ENCODE measurements at regions not wholly inside any gene's neighbourhood (a gene's known extent, or its start where the extent isn't known, plus 50 kb on each side); places are given as distances from the start of the nearest gene placed in this dataset.

DNA sequence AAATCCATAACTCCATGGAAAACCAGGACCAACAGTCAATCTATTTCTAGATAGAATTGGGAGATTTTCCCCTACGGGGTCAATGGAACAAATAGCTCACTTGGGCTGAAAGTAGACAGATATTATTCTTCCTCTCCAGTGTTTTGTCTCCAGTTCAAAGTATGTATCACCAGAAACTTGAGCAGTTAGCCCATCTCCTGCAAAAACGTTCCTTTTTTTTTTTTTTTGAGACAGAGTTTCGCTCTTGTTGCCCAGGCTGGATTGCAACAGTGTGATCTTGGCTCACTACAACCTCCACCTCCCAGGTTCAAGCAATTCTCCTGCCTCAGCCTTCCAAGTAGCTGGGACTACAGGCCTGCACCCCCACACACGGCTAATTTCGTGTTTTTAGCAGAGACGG, 390.0 kb upstream of the AUTS2 start:
- H2AFZ ChIP-seq (ENCODE audit: low read depth, low read length) = no peak overlapping the region
- FAIRE-seq = no peak

DNA sequence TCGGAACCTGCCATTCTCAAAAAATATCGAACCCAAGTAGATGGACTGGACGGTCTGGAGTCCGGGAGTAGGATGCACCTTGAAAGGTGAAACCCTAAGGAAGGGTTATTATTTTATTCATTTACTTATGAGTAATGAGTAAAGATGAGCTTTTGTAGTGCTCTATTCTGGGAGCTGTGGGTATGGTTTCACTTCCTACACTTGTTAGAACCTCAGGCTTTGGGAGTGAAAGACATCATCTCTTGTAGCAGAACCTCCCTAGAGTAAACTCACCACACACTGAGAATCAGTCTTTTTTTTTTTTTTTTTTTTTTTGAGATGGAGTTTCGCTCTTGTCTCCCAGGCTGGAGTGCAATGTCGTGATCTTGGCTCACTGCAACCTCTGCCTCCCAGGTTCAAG, 389.4 kb upstream of the AUTS2 start:
- Histone ChIP-seq H3K9ac (ENCODE audit: low read length) (no peak overlapping the region), H3K36me3 (ENCODE audit: insufficient read depth, low read length) (no peaks in the 10 kb centered on the region), H3K9me3 (ENCODE audit: insufficient read depth, low read depth, low read length) (no peaks in the 10 kb centered on the region), H3K27me3 (ENCODE audit: insufficient read depth, low read length) (no peaks in the 10 kb centered on the region), H4K20me1 (ENCODE audit: insufficient read depth, low read length) (no peaks in the 10 kb centered on the region), H2AFZ (ENCODE audit: low read depth, low read length) (no peak overlapping the region), H3K27ac (ENCODE audit: low read depth, low read length) (no peak overlapping the region), H3K4me2 (ENCODE audit: low read length) (no peak overlapping the region), H3K4me1 (ENCODE audit: insufficient read depth, low read length) (peaks cover 10% of the 10 kb centered on the region), H3K4me3 (ENCODE audit: insufficient read depth, low read depth, low read length) (no peak overlapping the region), H3K79me2 (ENCODE audit: insufficient read depth, low read length) (no peaks in the 10 kb centered on the region)
- Mint-ChIP-seq H3K27me3 (ENCODE audit: low read depth, unreplicated experiment) (no peaks in the 10 kb centered on the region), H3K27ac (ENCODE audit: unreplicated experiment) (no peak overlapping the region), H3K9me3 (ENCODE audit: unreplicated experiment) (peaks cover 13% of the 10 kb centered on the region), H3K4me1 (ENCODE audit: low read depth, unreplicated experiment) (no peaks in the 10 kb centered on the region), H3K36me3 (ENCODE audit: low read depth, unreplicated experiment) (no peaks in the 10 kb centered on the region), H3K4me3 (ENCODE audit: unreplicated experiment) (no peak overlapping the region)
- TF ChIP-seq, protein P1, sequence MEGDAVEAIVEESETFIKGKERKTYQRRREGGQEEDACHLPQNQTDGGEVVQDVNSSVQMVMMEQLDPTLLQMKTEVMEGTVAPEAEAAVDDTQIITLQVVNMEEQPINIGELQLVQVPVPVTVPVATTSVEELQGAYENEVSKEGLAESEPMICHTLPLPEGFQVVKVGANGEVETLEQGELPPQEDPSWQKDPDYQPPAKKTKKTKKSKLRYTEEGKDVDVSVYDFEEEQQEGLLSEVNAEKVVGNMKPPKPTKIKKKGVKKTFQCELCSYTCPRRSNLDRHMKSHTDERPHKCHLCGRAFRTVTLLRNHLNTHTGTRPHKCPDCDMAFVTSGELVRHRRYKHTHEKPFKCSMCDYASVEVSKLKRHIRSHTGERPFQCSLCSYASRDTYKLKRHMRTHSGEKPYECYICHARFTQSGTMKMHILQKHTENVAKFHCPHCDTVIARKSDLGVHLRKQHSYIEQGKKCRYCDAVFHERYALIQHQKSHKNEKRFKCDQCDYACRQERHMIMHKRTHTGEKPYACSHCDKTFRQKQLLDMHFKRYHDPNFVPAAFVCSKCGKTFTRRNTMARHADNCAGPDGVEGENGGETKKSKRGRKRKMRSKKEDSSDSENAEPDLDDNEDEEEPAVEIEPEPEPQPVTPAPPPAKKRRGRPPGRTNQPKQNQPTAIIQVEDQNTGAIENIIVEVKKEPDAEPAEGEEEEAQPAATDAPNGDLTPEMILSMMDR (IDR thresholded peaks at IDR 0.05; ENCODE audit: insufficient read depth, low read depth, low read length) = no peak
- TF ChIP-seq EZH2 (IDR thresholded peaks at IDR 0.05; ENCODE audit: insufficient read depth, low read length) = no peak
- DNase-seq (ENCODE audit: low read depth) (no peak), FAIRE-seq (no peak)

More for the DNA sequence above, 390.0 kb upstream of the AUTS2 start:
- peaks cover 12% of the 10 kb centered on the region for H3K9me3 Mint-ChIP-seq (ENCODE audit: unreplicated experiment)
- no peaks in the 10 kb centered on the region for H3K9me3 ChIP-seq (ENCODE audit: insufficient read depth, low read depth, low read length)
- no peaks in the 10 kb centered on the region for H3K36me3 ChIP-seq (ENCODE audit: insufficient read depth, low read length)
- no peaks in the 10 kb centered on the region for H3K27me3 ChIP-seq (ENCODE audit: insufficient read depth, low read length)
- no peaks in the 10 kb centered on the region for H3K4me1 Mint-ChIP-seq (ENCODE audit: low read depth, unreplicated experiment)
- no peak for DNase-seq (ENCODE audit: low read depth)
- no peaks in the 10 kb centered on the region for H3K79me2 ChIP-seq (ENCODE audit: insufficient read depth, low read length)
- no peaks in the 10 kb centered on the region for H3K27me3 Mint-ChIP-seq (ENCODE audit: low read depth, unreplicated experiment)
- no peaks in the 10 kb centered on the region for H3K36me3 Mint-ChIP-seq (ENCODE audit: low read depth, unreplicated experiment)
- no peaks in the 10 kb centered on the region for H4K20me1 ChIP-seq (ENCODE audit: insufficient read depth, low read length)
- no peak overlapping the region for H3K4me3 ChIP-seq (ENCODE audit: insufficient read depth, low read depth, low read length)
- TF ChIP-seq, protein P1 (IDR thresholded peaks at IDR 0.05; ENCODE audit: insufficient read depth, low read depth, low read length) = no peak
- no peak for TF ChIP-seq EZH2 (IDR thresholded peaks at IDR 0.05; ENCODE audit: insufficient read depth, low read length)
- H3K27ac ChIP-seq (ENCODE audit: low read depth, low read length) = no peak overlapping the region
- peaks cover 10% of the 10 kb centered on the region for H3K4me1 ChIP-seq (ENCODE audit: insufficient read depth, low read length)
- no peak overlapping the region for H3K4me3 Mint-ChIP-seq (ENCODE audit: unreplicated experiment)
- H3K4me2 ChIP-seq (ENCODE audit: low read length) = no peak overlapping the region
- no peak overlapping the region for H3K9ac ChIP-seq (ENCODE audit: low read length)
- H3K27ac Mint-ChIP-seq (ENCODE audit: unreplicated experiment) = no peak overlapping the region

DNA sequence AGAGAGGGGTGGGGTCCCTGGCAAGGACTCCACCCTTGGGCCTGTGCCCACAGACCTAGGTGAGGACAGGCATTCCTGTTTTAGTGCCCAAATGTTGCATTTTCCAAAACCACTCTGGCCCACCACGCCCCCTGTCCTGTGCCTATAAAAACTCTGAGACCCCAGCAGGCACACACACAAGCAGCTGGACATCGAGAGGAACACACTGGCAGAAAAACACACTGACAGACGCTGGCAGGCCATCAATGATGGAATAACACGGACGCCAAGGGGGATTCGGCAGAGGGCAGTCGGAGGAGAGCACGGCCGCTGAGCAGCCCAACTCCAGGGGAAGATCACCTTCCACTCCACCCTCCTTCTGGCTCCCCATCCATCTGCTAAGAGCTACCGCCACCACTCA, 386.9 kb upstream of the AUTS2 start:
- Histone ChIP-seq H3K4me1 (ENCODE audit: insufficient read depth, low read length) (no peaks in the 10 kb centered on the region), H3K4me2 (ENCODE audit: low read length) (no peak overlapping the region)

More for the DNA sequence above, 386.9 kb upstream of the AUTS2 start:
- TF ChIP-seq, protein P1 (IDR thresholded peaks at IDR 0.05; ENCODE audit: insufficient read depth, low read depth, low read length) = no peak
- no peak for TF ChIP-seq EZH2 (IDR thresholded peaks at IDR 0.05; ENCODE audit: insufficient read depth, low read length)
- Mint-ChIP-seq H3K4me3 (ENCODE audit: unreplicated experiment) (no peak overlapping the region), H3K27me3 (ENCODE audit: low read depth, unreplicated experiment) (no peaks in the 10 kb centered on the region), H3K27ac (ENCODE audit: unreplicated experiment) (no peak overlapping the region), H3K36me3 (ENCODE audit: low read depth, unreplicated experiment) (no peaks in the 10 kb centered on the region), H3K4me1 (ENCODE audit: low read depth, unreplicated experiment) (no peaks in the 10 kb centered on the region), H3K9me3 (ENCODE audit: unreplicated experiment) (peaks cover 10% of the 10 kb centered on the region)
- H3K27me3 ChIP-seq (ENCODE audit: insufficient read depth, low read length) = no peaks in the 10 kb centered on the region
- FAIRE-seq = no peak
- no peaks in the 10 kb centered on the region for H3K36me3 ChIP-seq (ENCODE audit: insufficient read depth, low read length)
- H3K79me2 ChIP-seq (ENCODE audit: insufficient read depth, low read length) = no peaks in the 10 kb centered on the region
- no peaks in the 10 kb centered on the region for H4K20me1 ChIP-seq (ENCODE audit: insufficient read depth, low read length)
- H3K9me3 ChIP-seq (ENCODE audit: insufficient read depth, low read depth, low read length) = no peaks in the 10 kb centered on the region
- no peak overlapping the region for H2AFZ ChIP-seq (ENCODE audit: low read depth, low read length)
- DNase-seq (ENCODE audit: low read depth) = no peak
- H3K4me3 ChIP-seq (ENCODE audit: insufficient read depth, low read depth, low read length) = no peak overlapping the region
- no peak overlapping the region for H3K9ac ChIP-seq (ENCODE audit: low read length)
- H3K27ac ChIP-seq (ENCODE audit: low read depth, low read length) = no peak overlapping the region

Data from astrocyte (in vitro differentiated cells and primary cell).